Tibial nerve (tissue), 3 donors: ENCODE measurements at regions not wholly inside any gene's neighbourhood (a gene's known extent, or its start where the extent isn't known, plus 50 kb on each side); places are given as distances from the start of the nearest gene placed in this dataset.

Experiments used
- POLR2A ChIP-seq, 2 donors: fragments of 450-650 bp; IDR thresholded peaks; one replicate each; pipeline ENCODE4 v1.6.1; 2017; ENCODE audit warnings: antibody characterized with exemption in 2 of 2, mild to moderate bottlenecking in 2 of 2, moderate library complexity in 2 of 2
- TF ChIP-seq, protein P1 (sequence below), 5 experiments: fragments of 200-600 bp in 3 of 5; fragments of 450-650 bp in 2 of 5; sonication (generic) in 3 of 5; IDR thresholded peaks; one replicate each; pipeline ENCODE4 v1.5.1; 2016 to 2019; ENCODE audit warnings: antibody characterized with exemption in 5 of 5, mild to moderate bottlenecking in 3 of 5, moderate library complexity in 2 of 5

- TF ChIP-seq, protein P1, sequence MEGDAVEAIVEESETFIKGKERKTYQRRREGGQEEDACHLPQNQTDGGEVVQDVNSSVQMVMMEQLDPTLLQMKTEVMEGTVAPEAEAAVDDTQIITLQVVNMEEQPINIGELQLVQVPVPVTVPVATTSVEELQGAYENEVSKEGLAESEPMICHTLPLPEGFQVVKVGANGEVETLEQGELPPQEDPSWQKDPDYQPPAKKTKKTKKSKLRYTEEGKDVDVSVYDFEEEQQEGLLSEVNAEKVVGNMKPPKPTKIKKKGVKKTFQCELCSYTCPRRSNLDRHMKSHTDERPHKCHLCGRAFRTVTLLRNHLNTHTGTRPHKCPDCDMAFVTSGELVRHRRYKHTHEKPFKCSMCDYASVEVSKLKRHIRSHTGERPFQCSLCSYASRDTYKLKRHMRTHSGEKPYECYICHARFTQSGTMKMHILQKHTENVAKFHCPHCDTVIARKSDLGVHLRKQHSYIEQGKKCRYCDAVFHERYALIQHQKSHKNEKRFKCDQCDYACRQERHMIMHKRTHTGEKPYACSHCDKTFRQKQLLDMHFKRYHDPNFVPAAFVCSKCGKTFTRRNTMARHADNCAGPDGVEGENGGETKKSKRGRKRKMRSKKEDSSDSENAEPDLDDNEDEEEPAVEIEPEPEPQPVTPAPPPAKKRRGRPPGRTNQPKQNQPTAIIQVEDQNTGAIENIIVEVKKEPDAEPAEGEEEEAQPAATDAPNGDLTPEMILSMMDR (IDR thresholded peaks at IDR 0.05), result no peak
- TF ChIP-seq POLR2A (IDR thresholded peaks at IDR 0.05), result no peak
These were observed 226.9 kb downstream of the DLL1 start for GRCh38 chr6:170063851-170064602.
